ENCODE measurements at regions not wholly inside any gene's neighbourhood (a gene's known extent, or its start where the extent isn't known, plus 50 kb on each side); places are given as distances from the start of the nearest gene placed in this dataset.

DNA sequence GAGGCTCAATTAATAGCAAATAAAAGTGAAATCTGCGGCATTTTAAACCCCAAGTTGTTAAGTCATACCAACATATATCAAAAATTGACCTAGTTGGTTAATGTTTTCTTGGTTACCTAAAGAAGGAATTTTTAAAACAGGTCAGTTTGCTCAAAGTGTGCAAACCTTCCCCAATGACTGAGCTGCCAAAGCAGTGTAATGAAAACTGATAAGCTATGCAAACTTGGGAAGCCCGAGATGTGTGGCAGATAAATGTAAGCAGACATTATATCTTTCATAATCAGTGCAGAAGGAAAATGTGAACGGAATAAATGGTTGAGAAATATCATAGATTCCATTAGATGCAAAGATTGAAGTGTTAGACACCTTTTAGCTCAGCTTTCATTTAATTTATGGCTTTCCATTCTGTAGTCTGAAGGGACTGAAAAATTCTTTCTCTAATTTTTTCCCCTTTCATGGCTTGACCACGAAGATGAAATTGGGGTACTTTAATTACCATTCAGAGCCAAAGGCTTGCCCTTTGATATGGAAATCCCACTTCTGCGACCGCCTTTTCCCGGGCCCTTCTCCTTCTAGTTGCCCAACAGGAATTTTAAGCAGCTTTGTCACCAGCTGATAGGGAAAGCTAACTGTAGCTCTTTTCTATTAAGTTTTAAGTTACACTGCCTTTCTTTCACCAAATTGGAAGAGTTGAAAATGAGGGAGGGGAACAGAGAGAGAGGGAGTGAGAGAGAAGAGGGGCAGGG, 306.6 kb upstream of the SOX5 start:
- TF ChIP-seq, protein P1, sequence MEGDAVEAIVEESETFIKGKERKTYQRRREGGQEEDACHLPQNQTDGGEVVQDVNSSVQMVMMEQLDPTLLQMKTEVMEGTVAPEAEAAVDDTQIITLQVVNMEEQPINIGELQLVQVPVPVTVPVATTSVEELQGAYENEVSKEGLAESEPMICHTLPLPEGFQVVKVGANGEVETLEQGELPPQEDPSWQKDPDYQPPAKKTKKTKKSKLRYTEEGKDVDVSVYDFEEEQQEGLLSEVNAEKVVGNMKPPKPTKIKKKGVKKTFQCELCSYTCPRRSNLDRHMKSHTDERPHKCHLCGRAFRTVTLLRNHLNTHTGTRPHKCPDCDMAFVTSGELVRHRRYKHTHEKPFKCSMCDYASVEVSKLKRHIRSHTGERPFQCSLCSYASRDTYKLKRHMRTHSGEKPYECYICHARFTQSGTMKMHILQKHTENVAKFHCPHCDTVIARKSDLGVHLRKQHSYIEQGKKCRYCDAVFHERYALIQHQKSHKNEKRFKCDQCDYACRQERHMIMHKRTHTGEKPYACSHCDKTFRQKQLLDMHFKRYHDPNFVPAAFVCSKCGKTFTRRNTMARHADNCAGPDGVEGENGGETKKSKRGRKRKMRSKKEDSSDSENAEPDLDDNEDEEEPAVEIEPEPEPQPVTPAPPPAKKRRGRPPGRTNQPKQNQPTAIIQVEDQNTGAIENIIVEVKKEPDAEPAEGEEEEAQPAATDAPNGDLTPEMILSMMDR (IDR thresholded peaks at IDR 0.05; ENCODE audit: insufficient read depth, low read length, poor library complexity, severe bottlenecking), result no peak
- TF ChIP-seq EZH2phosphoT487 (conservative IDR thresholded peaks at IDR 0.05; ENCODE audit: low read length), result no peak
